A673 (cell line): ENCODE measurements at regions not wholly inside any gene's neighbourhood (a gene's known extent, or its start where the extent isn't known, plus 50 kb on each side); places are given as distances from the start of the nearest gene placed in this dataset.
"Not testable (repeated sequence)": the region's sequence is repeated elsewhere in the genome, so short reads cannot be mapped to it uniquely, and the experiment has no call there.

Experiments
- BruUV-seq: library from RNA; stranded (reverse); fragments of 400-500 nt; replicated peaks from 2 replicates; lab custom pipeline; 2021; lab: Mats Ljungman, UMichigan
- CTCF ChIA-PET: fragments of 300-600 bp; sonication (Branson Sonifier 250); formaldehyde crosslinking; loops from one replicate; lab custom pipeline; 2022; ENCODE audit warnings: antibody characterized with exemption; lab: Charles Lee
- POLR2A ChIA-PET: fragments of 300-600 bp; sonication (Branson Sonifier 250); formaldehyde crosslinking; loops from one replicate; lab custom pipeline; 2022; ENCODE audit warnings: antibody characterized with exemption; ENCODE audit not compliant: low non-redundant PET; lab: Charles Lee
- DNase-seq: peaks from one replicate; pipeline ENCODE4 v3.0.0-alpha.2; 2015; ENCODE audit warnings: low spot score
- H3K27ac ChIP-seq: fragments of 200-600 bp; sonication (generic); 2 replicates; pipeline ENCODE4 v1.5.1; 2016; ENCODE audit warnings: mixed run types, low read depth, mild to moderate bottlenecking, mixed read lengths, antibody characterized with exemption, low read length; ENCODE audit not compliant: poor library complexity, severe bottlenecking
- H3K27me3 ChIP-seq: fragments of 200-600 bp; sonication (generic); replicated peaks from 2 replicates; pipeline ENCODE4 v1.6.1; 2017; ENCODE audit warnings: mixed run types, low read depth, mild to moderate bottlenecking, mixed read lengths, antibody characterized with exemption, low read length; ENCODE audit not compliant: insufficient read depth, poor library complexity
- H3K36me3 ChIP-seq: fragments of 200-600 bp; sonication (generic); 2 replicates; pipeline ENCODE4 v1.6.1; 2016; ENCODE audit warnings: mixed run types, mild to moderate bottlenecking, mixed read lengths, antibody characterized with exemption, low read length; ENCODE audit not compliant: insufficient read depth, poor library complexity, severe bottlenecking
- H3K4me1 ChIP-seq: fragments of 200-600 bp; sonication (generic); 2 replicates; pipeline ENCODE4 v1.6.1; 2017; ENCODE audit warnings: mixed run types, mild to moderate bottlenecking, mixed read lengths, antibody characterized with exemption, low read length; ENCODE audit not compliant: insufficient read depth, poor library complexity, severe bottlenecking
- H3K4me3 ChIP-seq: fragments of 200-600 bp; sonication (generic); 2 replicates; pipeline ENCODE4 v1.5.1; 2016; ENCODE audit warnings: low read depth, mixed run types, mild to moderate bottlenecking, mixed read lengths, low read length; ENCODE audit not compliant: poor library complexity, severe bottlenecking
- H3K9me3 ChIP-seq: fragments of 200-600 bp; sonication (generic); 2 replicates; pipeline ENCODE4 v1.6.1; 2016; ENCODE audit warnings: mixed run types, low read depth, mild to moderate bottlenecking, mixed read lengths, antibody characterized with exemption, low read length; ENCODE audit not compliant: poor library complexity, severe bottlenecking
- CTCF ChIP-seq: fragments of 300-800, 200-600 bp; sonication (generic); conservative IDR thresholded peaks from 2 replicates; pipeline ENCODE4 v1.5.1; 2017; ENCODE audit warnings: low read depth, mild to moderate bottlenecking, antibody characterized with exemption, low read length, moderate library complexity, mixed read lengths
- EZH2 ChIP-seq: fragments of 200-600 bp; sonication (generic); IDR thresholded peaks from 2 replicates; pipeline ENCODE4 v1.6.1; 2017; ENCODE audit warnings: borderline replicate concordance, low read depth, mild to moderate bottlenecking, mixed read lengths, antibody characterized with exemption, low read length; ENCODE audit not compliant: poor library complexity, severe bottlenecking
- intact Hi-C: fragments of 100-400 bp; cut with micrococcal nuclease; formaldehyde crosslinking; loops from one replicate; pipeline ENCODE4 v1.10.0; 2022; ENCODE audit not compliant: unreplicated experiment

GRCh38 chr1:221576268-221576667 is 165.6 kb downstream of the DUSP10 start:
- H3K27ac ChIP-seq = no peak overlapping the region
- no peak for TF ChIP-seq CTCF
- BruUV-seq = no TSS peak

GRCh38 chr1:221583465-221583864 is 158.4 kb downstream of the DUSP10 start:
- CTCF ChIA-PET = no interaction called here
- no peaks in the 10 kb centered on the region for H3K36me3 ChIP-seq
- TF ChIP-seq CTCF (no peak), EZH2 (no peak)
- no peak for DNase-seq
- POLR2A ChIA-PET = no interaction called here
- H3K4me3 ChIP-seq = no peak overlapping the region
- BruUV-seq = no TSS peak
- intact Hi-C loops = no loop called here
- no peaks in the 10 kb centered on the region for H3K27me3 ChIP-seq
- H3K27ac ChIP-seq = no peak overlapping the region
- H3K4me1 ChIP-seq = no peaks in the 10 kb centered on the region
- H3K9me3 ChIP-seq = no peaks in the 10 kb centered on the region

More at GRCh38 chr1:221576268-221576667, 165.6 kb downstream of the DUSP10 start:
- Histone ChIP-seq H3K27me3 (no peaks in the 10 kb centered on the region), H3K4me1 (no peaks in the 10 kb centered on the region), H3K4me3 (no peak overlapping the region), H3K36me3 (no peaks in the 10 kb centered on the region), H3K9me3 (no peaks in the 10 kb centered on the region)
- CTCF ChIA-PET = no interaction called here
- no peak for DNase-seq
- POLR2A ChIA-PET = no interaction called here
- intact Hi-C loops = no loop called here

- H3K27me3 ChIP-seq, DNase-seq, H3K4me3 ChIP-seq, H3K27ac ChIP-seq, POLR2A ChIA-PET, BruUV-seq, intact Hi-C loops, H3K4me1 ChIP-seq, H3K36me3 ChIP-seq, CTCF ChIA-PET, H3K9me3 ChIP-seq: not testable (repeated sequence)
These were observed 154.9 kb downstream of the DUSP10 start for GRCh38 chr1:221587013-221587412.

GRCh38 chr1:221591250-221591649 is 150.6 kb downstream of the DUSP10 start:
- intact Hi-C loops, H3K27me3 ChIP-seq, H3K4me3 ChIP-seq, POLR2A ChIA-PET, BruUV-seq, H3K4me1 ChIP-seq, CTCF ChIA-PET, DNase-seq, H3K27ac ChIP-seq, H3K9me3 ChIP-seq, H3K36me3 ChIP-seq: not testable (repeated sequence)
